ENCODE measurements at regions not wholly inside any gene's neighbourhood (a gene's known extent, or its start where the extent isn't known, plus 50 kb on each side); places are given as distances from the start of the nearest gene placed in this dataset.

- no peak for TF ChIP-seq CTCF (IDR thresholded peaks at IDR 0.05; ENCODE audit: control extremely low read depth in 1 of 3, insufficient read depth in 1 of 3, low read depth in 1 of 3, low read length in 3 of 3)
- no peak for TF ChIP-seq CHD7 (IDR thresholded peaks at IDR 0.05; ENCODE audit: insufficient replicate concordance, low read length)
- no peak for TF ChIP-seq POLR2A (IDR thresholded peaks at IDR 0.05; ENCODE audit: control extremely low read depth in 1 of 2, low read depth in 2 of 2, low read length in 2 of 2)
- TF ChIP-seq JUN (IDR thresholded peaks at IDR 0.05; ENCODE audit: low read depth, low read length): no peak
- no peak for TF ChIP-seq PHF8 (conservative IDR thresholded peaks at IDR 0.05; ENCODE audit: low read depth, low read length)
- TF ChIP-seq RNF2 (IDR thresholded peaks at IDR 0.05; ENCODE audit: borderline replicate concordance, low read depth, low read length, missing control alignments, poor library complexity, severe bottlenecking): no peak
- no peak for TF ChIP-seq CHD2 (IDR thresholded peaks at IDR 0.05; ENCODE audit: low read length)
These were observed 1492.1 kb downstream of the MRPL39 start for GRCh38 chr21:24115141-24115540.
